ENCODE measurements at regions not wholly inside any gene's neighbourhood (a gene's known extent, or its start where the extent isn't known, plus 50 kb on each side); places are given as distances from the start of the nearest gene placed in this dataset.
"Not testable (repeated sequence)": the region's sequence is repeated elsewhere in the genome, so short reads cannot be mapped to it uniquely, and the experiment has no call there.

GRCh38 chr14:105891221-105891602 is 364.8 kb downstream of the TMEM121 start:
- no peak for DNase-seq
- no peaks in the 10 kb centered on the region for H3K4me1 Mint-ChIP-seq (ENCODE audit: low read depth)
- TF ChIP-seq CTCF (IDR thresholded peaks at IDR 0.05) = no peak
- H3K9me3 Mint-ChIP-seq = peaks cover 38% of the 10 kb centered on the region
- no peaks in the 10 kb centered on the region for H3K27me3 Mint-ChIP-seq (ENCODE audit: insufficient read depth)
- H3K27ac Mint-ChIP-seq = no peak overlapping the region
- H3K36me3 Mint-ChIP-seq (ENCODE audit: low read depth) = no peaks in the 10 kb centered on the region; the same call in 1 of the 2 replicates
- no peak overlapping the region for H3K4me3 Mint-ChIP-seq

- Mint-ChIP-seq H3K27ac (no peak overlapping the region), H3K36me3 (ENCODE audit: low read depth) (no peaks in the 10 kb centered on the region; the same call in 1 of the 2 replicates), H3K27me3 (ENCODE audit: insufficient read depth) (no peaks in the 10 kb centered on the region), H3K4me1 (ENCODE audit: low read depth) (no peaks in the 10 kb centered on the region), H3K4me3 (no peak overlapping the region), H3K9me3 (peaks cover 43% of the 10 kb centered on the region)
- TF ChIP-seq CTCF (IDR thresholded peaks at IDR 0.05) = no peak
- DNase-seq = no peak
Measured at GRCh38 chr14:105891631-105892452, 365.5 kb downstream of the TMEM121 start.

GRCh38 chr14:105892453-105893441 is 366.4 kb downstream of the TMEM121 start:
- H3K36me3 Mint-ChIP-seq (ENCODE audit: low read depth); H3K4me1 Mint-ChIP-seq (ENCODE audit: low read depth); DNase-seq; H3K27me3 Mint-ChIP-seq (ENCODE audit: insufficient read depth); H3K27ac Mint-ChIP-seq; H3K4me3 Mint-ChIP-seq: not testable (repeated sequence)
- H3K9me3 Mint-ChIP-seq = peaks cover 41% of the 10 kb centered on the region

- H3K4me1 Mint-ChIP-seq (ENCODE audit: low read depth); H3K4me3 Mint-ChIP-seq; H3K36me3 Mint-ChIP-seq (ENCODE audit: low read depth); H3K27me3 Mint-ChIP-seq (ENCODE audit: insufficient read depth); DNase-seq; H3K27ac Mint-ChIP-seq: not testable (repeated sequence)
- H3K9me3 Mint-ChIP-seq = peaks cover 35% of the 10 kb centered on the region
Measured at GRCh38 chr14:105893686-105894085, 367.3 kb downstream of the TMEM121 start.

- Mint-ChIP-seq H3K9me3 (peaks cover 30% of the 10 kb centered on the region), H3K27ac (no peak overlapping the region), H3K36me3 (ENCODE audit: low read depth) (no peaks in the 10 kb centered on the region; the same call in 1 of the 2 replicates)
Measured at GRCh38 chr14:105894125-105894977, 368.0 kb downstream of the TMEM121 start.

More at GRCh38 chr14:105894125-105894977, 368.0 kb downstream of the TMEM121 start:
- no peak for TF ChIP-seq CTCF (IDR thresholded peaks at IDR 0.05)
- Mint-ChIP-seq H3K4me1 (ENCODE audit: low read depth) (no peaks in the 10 kb centered on the region), H3K27me3 (ENCODE audit: insufficient read depth) (peaks cover 3% of the 10 kb centered on the region), H3K4me3 (no peak overlapping the region)
- no peak for DNase-seq
